Esophagus muscularis mucosa (tissue), 3 donors: ENCODE measurements at regions not wholly inside any gene's neighbourhood (a gene's known extent, or its start where the extent isn't known, plus 50 kb on each side); places are given as distances from the start of the nearest gene placed in this dataset.

Experiments
- CTCF ChIP-seq, 3 experiments: fragments of 200-600 bp in 2 of 3; fragments of 450-650 bp in 1 of 3; sonication (generic) in 2 of 3; IDR thresholded peaks; one replicate each; pipeline ENCODE4 v1.5.1; 2017 to 2019; ENCODE audit warnings: antibody characterized with exemption in 3 of 3, mild to moderate bottlenecking in 2 of 3, moderate library complexity in 1 of 3
- POLR2AphosphoS5 ChIP-seq, 2 donors: sonication (generic); formaldehyde crosslinking; IDR thresholded peaks; one replicate each; pipeline ENCODE4 v1.6.1; 2017; ENCODE audit warnings: antibody characterized with exemption in 2 of 2

DNA sequence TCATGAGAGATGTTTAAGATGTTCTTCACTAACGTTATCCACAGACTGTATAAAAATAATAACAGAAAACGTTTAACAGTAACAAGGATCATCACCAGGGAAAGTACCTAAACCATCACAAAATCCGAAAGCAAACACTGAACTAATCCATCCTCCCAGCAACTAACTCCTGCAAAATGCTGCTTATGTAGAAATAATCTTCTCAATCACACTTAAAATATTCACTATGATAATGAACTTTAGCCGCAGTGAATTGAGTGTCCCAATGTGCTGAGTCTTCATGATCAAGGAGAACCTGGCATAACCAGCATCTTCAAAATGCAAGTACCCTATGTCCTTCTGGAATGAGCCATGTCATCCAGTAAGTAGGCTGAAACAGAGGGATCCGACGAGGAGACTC lies 166.1 kb downstream of the LTN1 start:
- TF ChIP-seq POLR2AphosphoS5 (IDR thresholded peaks at IDR 0.05) (no peak), CTCF (IDR thresholded peaks at IDR 0.05) (no peak)
